ENCODE measurements at regions not wholly inside any gene's neighbourhood (a gene's known extent, or its start where the extent isn't known, plus 50 kb on each side); places are given as distances from the start of the nearest gene placed in this dataset.
"Not testable (repeated sequence)": the region's sequence is repeated elsewhere in the genome, so short reads cannot be mapped to it uniquely, and the experiment has no call there.

GRCh38 chr5:85647349-85648127 lies 970.2 kb upstream of the COX7C start:
- DNase-seq (ENCODE audit: low spot score) = no peak
- no peak for TF ChIP-seq CTCF (IDR thresholded peaks at IDR 0.05; ENCODE audit: extremely low read depth, insufficient read depth, missing control alignments)
- in situ Hi-C loops (cut with MboI; ENCODE audit: low pct_unique_long_range_greater_than_20kb, low sequenced_read_pairs, unreplicated experiment) = no loop called here

- no peak for DNase-seq (ENCODE audit: low spot score)
- no peak for TF ChIP-seq CTCF (IDR thresholded peaks at IDR 0.05; ENCODE audit: extremely low read depth, insufficient read depth, missing control alignments)
- in situ Hi-C loops (cut with MboI; ENCODE audit: low pct_unique_long_range_greater_than_20kb, low sequenced_read_pairs, unreplicated experiment) = no loop called here
Measured at GRCh38 chr5:85648495-85648894, 969.2 kb upstream of the COX7C start.

GRCh38 chr5:85651731-85652130 lies 966.0 kb upstream of the COX7C start:
- no peak for DNase-seq (ENCODE audit: low spot score)
- in situ Hi-C loops (cut with MboI; ENCODE audit: low pct_unique_long_range_greater_than_20kb, low sequenced_read_pairs, unreplicated experiment) = no loop called here
- no peak for TF ChIP-seq CTCF (IDR thresholded peaks at IDR 0.05; ENCODE audit: extremely low read depth, insufficient read depth, missing control alignments)

GRCh38 chr5:85654144-85654543 lies 963.6 kb upstream of the COX7C start:
- DNase-seq (ENCODE audit: low spot score); in situ Hi-C loops (cut with MboI; ENCODE audit: low pct_unique_long_range_greater_than_20kb, low sequenced_read_pairs, unreplicated experiment): not testable (repeated sequence)

GRCh38 chr5:85656050-85656449 lies 961.7 kb upstream of the COX7C start:
- no peak for TF ChIP-seq CTCF (IDR thresholded peaks at IDR 0.05; ENCODE audit: extremely low read depth, insufficient read depth, missing control alignments)
- in situ Hi-C loops (cut with MboI; ENCODE audit: low pct_unique_long_range_greater_than_20kb, low sequenced_read_pairs, unreplicated experiment) = no loop called here

GRCh38 chr5:85657328-85657727 lies 960.4 kb upstream of the COX7C start:
- DNase-seq (ENCODE audit: low spot score); in situ Hi-C loops (cut with MboI; ENCODE audit: low pct_unique_long_range_greater_than_20kb, low sequenced_read_pairs, unreplicated experiment): not testable (repeated sequence)

More at GRCh38 chr5:85656050-85656449, 961.7 kb upstream of the COX7C start:
- DNase-seq (ENCODE audit: low spot score) = no peak

GRCh38 chr5:85662969-85663707 lies 954.6 kb upstream of the COX7C start:
- DNase-seq (ENCODE audit: low spot score); in situ Hi-C loops (cut with MboI; ENCODE audit: low pct_unique_long_range_greater_than_20kb, low sequenced_read_pairs, unreplicated experiment): not testable (repeated sequence)

GRCh38 chr5:85663708-85664031 lies 954.1 kb upstream of the COX7C start:
- DNase-seq (ENCODE audit: low spot score) = no peak
- in situ Hi-C loops (cut with MboI; ENCODE audit: low pct_unique_long_range_greater_than_20kb, low sequenced_read_pairs, unreplicated experiment) = no loop called here
- TF ChIP-seq CTCF (IDR thresholded peaks at IDR 0.05; ENCODE audit: extremely low read depth, insufficient read depth, missing control alignments) = no peak
